ENCODE measurements at regions not wholly inside any gene's neighbourhood (a gene's known extent, or its start where the extent isn't known, plus 50 kb on each side); places are given as distances from the start of the nearest gene placed in this dataset.

DNA sequence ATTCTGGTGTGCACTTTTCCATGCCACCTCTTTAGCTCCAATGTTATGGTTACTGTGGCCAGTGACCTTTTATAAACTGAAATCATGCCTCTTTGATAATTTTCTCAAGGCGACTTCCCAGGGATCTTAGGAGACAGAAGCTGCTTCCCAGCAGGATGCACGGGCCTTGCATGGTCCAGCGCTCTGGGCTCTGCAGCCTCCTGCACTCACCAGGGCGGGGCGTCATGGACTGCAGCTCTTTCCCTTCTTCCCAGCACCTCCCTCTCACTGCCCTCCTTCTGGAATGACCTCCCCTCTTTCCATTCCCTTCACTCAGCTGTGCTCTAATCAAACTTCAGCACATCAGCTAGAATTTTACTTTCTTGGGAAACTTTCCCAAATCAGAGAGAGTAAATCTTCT lies 318.3 kb downstream of the IRS2 start:
- DNase-seq: no peak
- no peak overlapping the region for H3K27ac ChIP-seq
- no peaks in the 10 kb centered on the region for H3K27me3 ChIP-seq
- intact Hi-C loops (cut with DNase I): no loop called here
- H3K4me1 ChIP-seq (ENCODE audit: insufficient read depth): no peaks in the 10 kb centered on the region
- H3K36me3 ChIP-seq: no peaks in the 10 kb centered on the region
- no peak overlapping the region for H3K4me3 ChIP-seq
- no peaks in the 10 kb centered on the region for H3K9me3 ChIP-seq
- WGBS, 3 donors: 42 to 74% (median 70%) methylated on average over 5 of the region's 5 CpGs
- TF ChIP-seq POLR2A (IDR thresholded peaks at IDR 0.05) (no peak), EP300 (IDR thresholded peaks at IDR 0.05) (no peak)
- TF ChIP-seq, protein P1, sequence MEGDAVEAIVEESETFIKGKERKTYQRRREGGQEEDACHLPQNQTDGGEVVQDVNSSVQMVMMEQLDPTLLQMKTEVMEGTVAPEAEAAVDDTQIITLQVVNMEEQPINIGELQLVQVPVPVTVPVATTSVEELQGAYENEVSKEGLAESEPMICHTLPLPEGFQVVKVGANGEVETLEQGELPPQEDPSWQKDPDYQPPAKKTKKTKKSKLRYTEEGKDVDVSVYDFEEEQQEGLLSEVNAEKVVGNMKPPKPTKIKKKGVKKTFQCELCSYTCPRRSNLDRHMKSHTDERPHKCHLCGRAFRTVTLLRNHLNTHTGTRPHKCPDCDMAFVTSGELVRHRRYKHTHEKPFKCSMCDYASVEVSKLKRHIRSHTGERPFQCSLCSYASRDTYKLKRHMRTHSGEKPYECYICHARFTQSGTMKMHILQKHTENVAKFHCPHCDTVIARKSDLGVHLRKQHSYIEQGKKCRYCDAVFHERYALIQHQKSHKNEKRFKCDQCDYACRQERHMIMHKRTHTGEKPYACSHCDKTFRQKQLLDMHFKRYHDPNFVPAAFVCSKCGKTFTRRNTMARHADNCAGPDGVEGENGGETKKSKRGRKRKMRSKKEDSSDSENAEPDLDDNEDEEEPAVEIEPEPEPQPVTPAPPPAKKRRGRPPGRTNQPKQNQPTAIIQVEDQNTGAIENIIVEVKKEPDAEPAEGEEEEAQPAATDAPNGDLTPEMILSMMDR (IDR thresholded peaks at IDR 0.05): no peak

DNA sequence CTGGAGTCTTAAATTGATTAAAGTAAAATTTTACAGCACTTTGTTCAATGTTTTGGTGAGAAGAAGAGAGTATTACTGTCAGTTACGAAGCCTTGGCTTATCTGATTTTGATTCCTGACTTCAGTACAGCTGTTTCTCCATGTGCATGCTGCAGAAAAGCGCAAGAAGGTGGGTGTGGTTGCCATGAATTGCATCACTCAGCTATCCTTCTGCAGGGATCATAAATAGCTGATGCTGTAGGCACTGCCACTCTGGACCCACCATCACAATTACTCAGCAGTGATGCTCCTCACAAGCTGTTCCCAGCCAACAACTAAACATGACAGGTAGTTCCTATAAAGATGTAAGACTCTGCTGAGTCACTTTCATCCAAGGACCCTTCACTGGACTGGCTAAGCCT lies 321.2 kb downstream of the IRS2 start:
- TF ChIP-seq, protein P1 (IDR thresholded peaks at IDR 0.05): no peak
- TF ChIP-seq POLR2A (IDR thresholded peaks at IDR 0.05) (no peak), EP300 (IDR thresholded peaks at IDR 0.05) (no peak)
- intact Hi-C loops (cut with DNase I): no loop called here
- 1 to 96% (median 88%) methylated on average over 2 of the region's 2 CpGs for WGBS, 3 donors

DNA sequence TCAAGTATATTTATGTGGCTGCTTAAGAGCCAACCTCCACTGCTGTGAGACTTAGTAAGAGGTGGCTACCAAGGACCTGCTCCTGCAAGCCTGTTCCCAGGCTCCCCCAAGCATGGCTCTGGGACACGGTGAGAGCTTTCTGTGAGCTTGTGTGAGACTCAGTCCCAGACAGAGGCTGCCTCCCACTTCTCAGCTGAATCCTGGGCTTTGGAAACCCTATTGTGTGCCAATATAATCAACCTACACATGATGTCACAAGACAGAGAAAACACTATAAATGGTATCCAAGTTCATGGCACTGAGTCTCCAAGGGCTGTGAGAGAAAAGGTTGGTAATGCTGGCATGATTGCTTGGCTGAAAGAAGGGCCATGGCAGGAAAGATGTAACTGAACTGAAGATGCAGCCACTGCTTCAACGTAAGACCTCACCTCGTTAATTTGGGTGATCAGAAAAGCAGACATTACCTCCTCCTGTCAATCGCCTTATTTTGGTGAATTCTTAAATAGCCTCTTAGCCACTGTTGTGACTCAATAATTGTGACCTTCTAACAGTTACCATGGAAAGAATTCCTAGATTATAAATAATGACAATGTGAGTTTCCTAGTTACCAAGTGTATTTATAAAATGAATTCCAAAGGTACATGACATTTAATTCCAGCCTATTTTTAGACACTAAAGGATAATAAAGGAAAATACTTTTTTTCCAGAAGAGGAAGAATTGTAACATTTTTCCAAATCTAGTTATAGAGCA lies 332.0 kb downstream of the IRS2 start:
- Histone ChIP-seq H3K27ac (no peak overlapping the region), H3K4me1 (ENCODE audit: insufficient read depth) (peaks cover 2% of the 10 kb centered on the region), H3K36me3 (no peaks in the 10 kb centered on the region), H3K27me3 (no peaks in the 10 kb centered on the region), H3K9me3 (no peaks in the 10 kb centered on the region), H3K4me3 (no peak overlapping the region)
- DNase-seq: no peak
- intact Hi-C loops (cut with DNase I): no loop called here
- WGBS, 3 donors: 44 to 64% (median 48%) methylated on average over 4 of the region's 4 CpGs
- no peak for TF ChIP-seq POLR2A (IDR thresholded peaks at IDR 0.05)
- TF ChIP-seq EP300 (IDR thresholded peaks at IDR 0.05): no peak
- TF ChIP-seq, protein P1 (IDR thresholded peaks at IDR 0.05): no peak

More for the DNA sequence above, 321.2 kb downstream of the IRS2 start:
- Histone ChIP-seq H3K4me1 (ENCODE audit: insufficient read depth) (no peaks in the 10 kb centered on the region), H3K4me3 (no peak overlapping the region), H3K27me3 (no peaks in the 10 kb centered on the region), H3K9me3 (no peaks in the 10 kb centered on the region), H3K27ac (no peak overlapping the region), H3K36me3 (no peaks in the 10 kb centered on the region)
- no peak for DNase-seq

DNA sequence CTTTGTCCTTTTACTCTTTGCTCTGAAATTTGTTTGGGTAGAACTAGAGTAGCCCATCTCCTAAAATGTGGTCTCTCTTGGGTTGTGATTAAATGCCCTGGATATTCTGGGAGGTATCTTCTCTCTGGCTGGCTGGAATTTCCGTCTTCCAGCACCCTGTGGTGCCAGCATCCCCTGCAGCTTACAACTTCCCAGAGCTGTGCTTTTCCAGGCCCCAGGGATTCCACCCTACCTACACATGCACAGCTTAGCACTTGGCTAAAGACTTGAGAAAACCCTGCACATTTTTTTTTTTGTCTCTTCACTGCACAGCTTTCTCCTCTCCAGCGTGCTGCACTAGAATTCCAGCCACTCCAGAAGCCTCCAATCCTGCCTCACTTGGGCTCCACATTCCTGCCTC lies 334.7 kb downstream of the IRS2 start:
- H3K4me1 ChIP-seq (ENCODE audit: insufficient read depth): peaks cover 2% of the 10 kb centered on the region
- no peaks in the 10 kb centered on the region for H3K27me3 ChIP-seq
- 75 to 93% (median 85%) methylated on average over 2 of the region's 2 CpGs for WGBS, 3 donors
- no peak for DNase-seq
- no peak overlapping the region for H3K27ac ChIP-seq
- intact Hi-C loops (cut with DNase I): no loop called here
- H3K4me3 ChIP-seq: no peak overlapping the region
- H3K36me3 ChIP-seq: no peaks in the 10 kb centered on the region
- no peaks in the 10 kb centered on the region for H3K9me3 ChIP-seq
- no peak for TF ChIP-seq EP300 (IDR thresholded peaks at IDR 0.05)
- TF ChIP-seq, protein P1 (IDR thresholded peaks at IDR 0.05): no peak
- TF ChIP-seq POLR2A (IDR thresholded peaks at IDR 0.05): no peak
